Lung microvascular endothelial cell (primary cell): ENCODE measurements at regions not wholly inside any gene's neighbourhood (a gene's known extent, or its start where the extent isn't known, plus 50 kb on each side); places are given as distances from the start of the nearest gene placed in this dataset.
A peak's percentile ranks its signal among the peaks of the same experiment; 100 is the strongest.
"Not testable (repeated sequence)": the region's sequence is repeated elsewhere in the genome, so short reads cannot be mapped to it uniquely, and the experiment has no call there.

Source experiments
- DNase-seq, 2 donors: peaks; one replicate each; pipeline versions ENCODE4 v3.0.0 to v3.0.0-alpha.2; 2010; ENCODE audit warnings: low read depth in 2 of 2

DNA sequence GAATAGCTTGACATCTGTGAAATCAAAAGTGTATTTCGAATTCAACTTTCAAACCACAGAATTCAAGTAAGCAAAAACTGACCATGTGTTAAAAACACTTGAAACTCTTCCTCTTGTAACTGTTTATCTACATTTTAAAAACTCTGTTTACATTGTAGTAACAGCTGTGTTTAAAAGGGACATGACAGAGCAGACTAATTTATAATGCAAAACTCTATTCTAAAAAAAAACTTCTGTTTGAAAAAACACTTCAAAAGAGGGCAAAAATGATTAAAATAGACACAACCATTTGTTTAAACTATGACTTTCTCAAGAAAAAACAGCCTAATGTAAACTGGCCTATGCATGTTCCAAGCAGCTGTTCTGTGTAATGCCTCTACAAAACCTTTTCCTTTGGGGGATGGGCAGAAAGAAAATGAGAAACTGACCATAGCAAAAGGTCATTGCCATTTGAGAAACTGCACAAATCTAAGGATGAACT is 149.1 kb upstream of the HMGA2 start:
- peak in 1 of 2 donors; percentile 42 for DNase-seq

DNA sequence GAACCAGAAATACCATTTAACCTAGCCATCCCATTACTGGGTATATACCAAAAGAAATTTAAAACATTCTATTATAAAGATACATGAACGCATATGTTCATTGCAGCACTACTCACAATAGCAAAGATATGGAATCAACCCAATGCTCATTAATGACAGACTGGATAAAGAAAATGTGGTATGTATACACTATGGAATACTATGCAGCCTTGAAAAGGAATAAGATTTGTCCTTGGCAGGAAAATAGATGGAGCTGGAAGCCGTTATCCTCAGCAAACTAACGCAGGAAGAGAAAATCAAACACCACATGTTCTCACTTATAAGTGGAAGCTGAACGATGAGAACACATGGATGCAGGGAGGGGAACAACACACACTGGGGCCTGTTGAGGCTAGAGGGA is 146.1 kb upstream of the HMGA2 start:
- DNase-seq = not testable (repeated sequence)

DNA sequence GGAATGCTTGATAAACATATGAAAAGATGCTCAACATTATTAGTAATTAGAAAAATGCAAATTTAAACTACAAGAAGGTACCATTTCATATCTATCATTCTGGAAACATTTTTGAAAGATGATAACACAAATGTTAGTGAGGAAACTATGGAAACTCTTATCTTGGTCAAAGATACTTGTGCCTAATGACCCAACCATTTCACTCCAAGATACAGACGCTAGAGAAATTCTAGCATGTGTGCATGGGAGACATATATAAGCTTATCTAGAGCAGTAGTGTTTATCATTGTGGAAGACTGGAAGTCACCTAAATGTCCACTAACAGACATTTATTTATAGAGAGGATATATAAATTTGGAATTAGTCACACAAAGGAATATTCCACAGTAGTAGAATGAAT is 143.1 kb upstream of the HMGA2 start:
- DNase-seq = no peak

DNA sequence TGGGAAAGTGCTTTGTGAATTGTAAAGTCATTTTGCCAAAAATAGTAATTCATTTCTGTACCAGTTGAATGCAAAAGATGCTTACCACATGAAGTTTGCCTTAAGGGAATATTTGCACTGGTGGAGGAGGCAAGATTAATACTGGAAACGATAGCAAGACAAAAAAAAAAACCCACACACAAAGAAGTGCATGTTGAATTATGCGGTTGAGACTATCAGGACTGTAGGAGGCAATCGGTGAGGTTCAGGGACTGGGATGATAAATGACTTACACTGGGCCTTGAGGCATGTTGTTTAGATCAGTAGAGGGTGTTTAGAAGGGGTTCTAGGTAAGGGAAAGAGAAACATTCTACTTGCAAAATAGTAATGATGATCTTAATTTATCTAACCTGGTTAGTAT is 142.2 kb upstream of the HMGA2 start:
- DNase-seq = no peak

DNA sequence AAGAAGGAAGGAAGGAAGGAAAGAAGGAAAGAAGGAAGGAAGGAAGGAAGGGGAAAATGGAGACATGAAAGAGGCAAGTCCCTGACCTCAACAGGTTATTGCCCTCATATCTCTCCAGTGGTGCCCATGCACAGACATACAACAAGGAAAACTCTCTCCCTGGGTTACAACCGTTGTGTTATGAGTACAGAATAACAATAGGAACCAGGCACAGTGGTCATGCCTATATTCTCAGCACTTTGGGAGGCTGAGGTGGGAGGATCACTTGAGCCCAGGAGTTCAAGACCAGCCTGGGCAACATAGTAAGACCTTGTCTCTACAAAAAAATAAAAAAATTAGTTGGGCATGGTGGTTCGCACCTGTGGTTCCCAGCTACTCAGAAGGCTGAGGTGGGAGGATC is 139.4 kb upstream of the HMGA2 start:
- DNase-seq = no peak

DNA sequence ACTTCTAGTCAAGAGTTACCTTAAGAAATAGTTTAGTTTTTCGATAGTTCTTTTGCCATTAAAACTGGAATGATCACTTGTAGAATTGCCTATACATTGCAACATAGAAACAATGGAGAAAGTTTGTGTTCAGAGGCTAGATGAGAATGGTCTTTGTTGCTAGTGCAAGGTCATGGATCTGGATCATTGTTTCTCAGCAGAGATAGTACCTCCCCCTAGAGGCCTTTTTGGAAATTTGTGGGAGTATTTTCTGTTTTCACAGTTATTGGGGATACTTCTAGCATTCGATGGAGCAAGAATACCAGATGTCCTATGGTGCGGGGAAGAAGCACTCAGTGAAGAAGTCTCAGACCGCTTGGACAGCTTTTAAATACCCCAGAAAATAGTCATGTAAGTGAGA is 138.8 kb upstream of the HMGA2 start:
- DNase-seq = peak; percentile 59 to 71

DNA sequence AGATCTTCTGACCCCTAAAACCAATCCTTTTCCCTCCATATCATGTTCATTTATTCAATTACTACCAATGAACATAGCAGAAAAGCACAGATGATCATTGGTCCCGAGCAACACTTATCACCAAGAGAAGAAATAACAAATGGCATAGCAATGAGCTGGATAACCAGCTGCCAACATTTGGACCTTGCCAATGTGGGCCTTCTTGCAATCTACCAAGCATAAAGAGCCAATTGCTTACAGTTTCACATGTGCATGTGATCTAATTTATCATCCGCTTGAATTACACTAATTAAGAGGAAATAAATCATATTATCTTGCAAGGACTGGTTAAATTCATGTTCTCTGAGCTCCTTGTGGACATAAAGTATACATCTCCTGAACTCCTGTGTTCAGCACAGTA is 134.8 kb upstream of the HMGA2 start:
- DNase-seq = no peak

DNA sequence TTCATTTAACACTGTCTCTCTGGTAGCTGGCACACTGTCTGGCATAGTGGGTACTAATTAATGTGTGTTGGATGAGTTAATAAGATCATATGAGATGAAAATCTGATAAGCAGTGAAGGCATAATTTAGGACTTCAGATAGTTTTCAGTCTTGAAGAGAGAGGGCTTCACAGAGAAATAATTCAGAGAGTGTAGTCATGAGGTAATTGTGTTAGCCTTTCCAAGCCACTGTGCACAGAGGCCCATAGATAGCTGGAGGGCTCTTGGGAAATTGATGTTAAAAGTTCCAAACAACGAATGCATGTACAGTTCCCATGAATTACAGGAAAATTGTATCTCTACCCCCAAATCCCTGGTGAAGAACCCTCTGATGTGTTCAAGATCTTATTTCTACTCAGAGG is 133.8 kb upstream of the HMGA2 start:
- no peak for DNase-seq

DNA sequence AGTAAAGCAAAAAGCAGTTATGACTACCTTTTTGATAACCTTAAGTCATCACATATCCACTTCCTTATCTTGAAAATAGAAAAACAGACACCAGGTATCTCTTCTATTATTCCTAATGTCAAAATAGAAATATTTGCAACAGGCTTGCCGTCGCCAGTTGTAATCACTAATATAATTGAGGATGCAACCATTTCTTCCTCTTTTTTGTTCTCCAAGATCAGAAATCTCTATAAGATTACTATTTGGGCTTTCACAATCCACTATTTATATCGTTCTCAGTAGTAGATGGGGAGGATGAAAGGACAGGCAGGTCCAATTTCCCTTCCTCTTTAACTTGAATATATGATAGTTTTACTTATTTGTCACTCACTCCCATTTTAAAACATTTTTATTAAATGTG is 130.2 kb upstream of the HMGA2 start:
- DNase-seq = no peak

DNA sequence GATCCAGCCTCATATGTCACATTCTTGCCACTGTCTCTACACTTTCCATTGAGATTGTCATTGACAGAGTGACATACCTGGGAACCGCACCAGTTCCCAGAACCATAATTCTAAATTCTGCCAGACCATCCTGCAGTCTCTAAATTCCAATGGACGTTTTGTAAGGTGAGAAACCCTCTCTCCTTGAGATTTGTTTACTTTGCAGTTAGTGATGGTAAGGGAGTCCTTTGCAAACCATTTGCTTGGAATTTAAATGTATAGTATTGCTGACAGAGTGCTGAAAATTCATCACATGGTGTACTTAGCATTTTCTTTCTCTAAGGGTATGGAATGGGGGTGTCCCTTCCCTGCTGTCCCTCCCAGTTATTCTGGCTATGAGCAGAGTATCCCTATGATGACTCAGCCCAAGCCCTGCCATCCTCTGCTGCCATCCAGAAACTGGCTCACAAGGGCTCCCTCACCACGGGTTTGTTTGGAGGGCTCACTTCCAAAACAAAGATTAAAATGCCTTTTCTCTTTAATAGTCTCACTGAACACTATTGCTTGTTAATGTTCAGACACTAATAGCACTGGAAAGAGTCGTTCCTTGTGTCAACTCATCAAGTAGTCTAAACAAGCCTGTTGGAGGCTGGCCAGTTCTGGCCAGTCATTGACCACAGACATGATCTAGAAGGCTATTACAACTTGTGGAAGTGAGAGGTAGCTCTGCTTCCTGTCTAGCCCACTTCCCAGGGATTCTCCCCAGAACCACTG is 129.0 kb upstream of the HMGA2 start:
- DNase-seq = peak; percentile 63 to 100

DNA sequence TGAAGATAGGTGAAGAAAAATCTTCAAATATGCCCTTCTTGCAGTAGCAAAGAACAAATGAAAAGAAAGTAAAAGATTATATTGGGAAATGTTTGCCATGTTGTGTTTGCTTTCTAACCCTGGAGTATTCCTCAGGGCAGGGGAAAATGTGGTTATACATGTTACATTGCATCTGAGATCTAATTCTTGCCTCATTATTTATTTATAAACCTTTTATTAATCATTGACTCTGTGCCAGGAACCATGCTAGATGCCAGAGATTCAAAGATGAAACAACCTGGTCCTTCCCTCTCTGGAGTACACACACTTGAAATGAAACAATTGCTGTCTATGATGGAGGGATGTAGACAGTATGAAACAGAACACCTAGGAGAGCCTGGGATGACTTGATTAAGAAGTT is 128.1 kb upstream of the HMGA2 start:
- DNase-seq = peak in 1 of 2 donors; percentile 57

DNA sequence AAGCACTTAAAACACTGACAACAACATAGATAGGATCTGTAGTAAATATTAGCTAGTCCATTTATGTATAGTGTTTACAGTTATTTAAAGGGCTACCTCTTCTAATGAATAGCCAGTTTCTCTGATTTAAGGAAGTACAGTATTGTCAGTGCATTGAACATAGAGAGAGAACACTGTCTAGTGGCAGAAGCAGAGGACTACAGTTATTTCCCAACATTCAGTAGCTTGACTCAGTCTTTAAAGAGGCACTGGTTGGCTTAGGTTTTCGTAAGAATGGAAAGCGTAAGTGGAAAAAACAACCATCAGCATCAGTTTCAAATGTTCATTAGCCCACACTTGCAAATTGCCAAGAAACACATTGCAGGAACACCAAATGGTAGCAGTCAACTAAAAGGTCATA is 125.0 kb upstream of the HMGA2 start:
- peak; percentile 15 to 50 for DNase-seq

DNA sequence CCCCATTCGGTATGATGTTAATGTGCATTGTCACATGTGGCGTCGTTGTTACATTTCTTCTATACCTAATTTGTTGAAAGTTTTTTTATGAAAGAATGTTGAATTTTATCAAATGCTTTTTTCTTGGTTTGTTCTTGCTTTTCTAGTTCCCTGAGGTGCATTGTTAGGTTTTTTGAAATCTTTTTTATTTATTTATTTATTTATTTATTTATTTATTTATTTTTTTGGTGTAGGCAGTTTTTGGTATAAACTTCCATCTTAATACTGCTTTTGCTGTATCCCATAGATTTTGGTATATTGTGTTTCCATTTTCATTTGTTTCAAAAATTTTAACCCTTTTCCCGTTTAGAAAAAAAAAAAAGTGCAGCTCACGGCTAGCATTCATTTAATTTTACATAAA is 121.1 kb upstream of the HMGA2 start:
- DNase-seq = no peak

DNA sequence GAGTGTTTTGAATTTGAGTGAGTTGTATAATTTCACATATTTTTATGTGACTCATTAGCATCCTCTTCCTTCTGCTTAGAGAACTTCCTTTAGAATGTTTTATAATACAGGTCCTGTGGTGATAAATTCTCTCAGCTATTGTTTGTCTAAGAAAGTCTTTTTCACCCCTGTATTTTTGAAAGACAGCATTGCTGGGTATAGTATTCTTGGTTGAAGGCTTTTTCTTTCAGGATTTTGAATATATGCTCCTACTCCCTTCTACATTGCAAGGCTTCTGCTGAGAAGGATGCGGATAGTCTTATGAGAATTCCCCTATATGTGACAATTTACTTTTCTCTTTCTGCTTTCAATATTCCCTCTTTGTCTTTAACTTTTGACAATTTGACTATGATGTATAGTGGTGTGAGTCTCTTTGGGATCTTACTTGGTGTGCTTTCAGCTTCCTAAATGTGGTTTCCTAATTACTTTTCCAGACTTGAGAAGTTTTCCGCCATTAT is 118.9 kb upstream of the HMGA2 start:
- DNase-seq = no peak

DNA sequence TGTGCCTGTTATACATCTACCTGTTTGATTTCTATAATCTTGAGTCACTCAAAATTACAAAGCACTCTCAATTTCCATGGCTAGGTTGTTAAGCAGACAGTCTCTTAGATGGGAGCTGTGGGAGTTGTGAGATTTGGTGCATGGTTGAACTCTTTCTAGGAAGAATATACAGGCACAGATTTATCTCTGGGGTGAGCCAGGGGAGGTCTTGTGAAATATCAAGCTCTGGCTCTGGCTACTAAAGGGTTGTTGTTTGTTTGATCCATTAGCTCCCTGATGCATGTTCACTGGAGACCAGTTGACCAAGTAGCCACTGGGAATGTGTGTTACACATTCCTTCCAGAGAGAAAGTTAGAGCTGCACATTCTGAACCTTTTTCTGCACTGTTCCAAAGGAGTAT is 117.2 kb upstream of the HMGA2 start:
- no peak for DNase-seq

DNA sequence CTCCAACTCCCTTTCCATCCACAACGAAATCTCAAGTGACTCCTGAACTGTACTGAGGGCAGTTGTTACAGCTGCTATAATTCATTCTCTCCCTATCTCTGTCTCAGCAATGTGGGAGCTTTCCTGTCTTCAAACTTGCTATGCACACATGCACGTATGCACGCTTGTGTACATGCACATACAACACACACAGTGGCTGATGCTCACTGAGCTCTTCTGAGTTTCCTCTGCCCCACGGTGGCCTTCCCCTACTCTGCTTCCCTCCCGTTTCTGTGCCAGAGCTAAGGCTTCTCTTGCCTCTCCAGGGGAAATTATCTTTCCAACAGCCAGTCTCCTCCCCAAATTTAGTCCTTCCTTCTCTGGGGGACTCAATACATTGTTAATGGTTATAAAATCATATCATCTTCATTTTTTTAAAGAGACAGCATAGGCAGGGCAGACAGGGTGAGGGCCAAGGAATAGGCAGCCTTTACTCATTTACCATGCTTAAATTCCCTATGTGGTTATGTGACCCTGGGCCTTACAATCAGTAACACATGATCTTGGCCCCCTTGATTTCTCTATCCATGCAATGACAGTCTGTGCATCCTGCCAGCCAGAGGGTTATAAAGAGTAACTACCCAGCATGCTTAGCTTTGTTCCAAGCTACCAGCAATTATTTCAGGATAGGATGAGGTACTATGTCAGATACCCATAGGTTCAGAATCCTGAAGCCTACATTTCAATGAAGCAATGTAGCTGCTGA is 111.9 kb upstream of the HMGA2 start:
- no peak for DNase-seq

DNA sequence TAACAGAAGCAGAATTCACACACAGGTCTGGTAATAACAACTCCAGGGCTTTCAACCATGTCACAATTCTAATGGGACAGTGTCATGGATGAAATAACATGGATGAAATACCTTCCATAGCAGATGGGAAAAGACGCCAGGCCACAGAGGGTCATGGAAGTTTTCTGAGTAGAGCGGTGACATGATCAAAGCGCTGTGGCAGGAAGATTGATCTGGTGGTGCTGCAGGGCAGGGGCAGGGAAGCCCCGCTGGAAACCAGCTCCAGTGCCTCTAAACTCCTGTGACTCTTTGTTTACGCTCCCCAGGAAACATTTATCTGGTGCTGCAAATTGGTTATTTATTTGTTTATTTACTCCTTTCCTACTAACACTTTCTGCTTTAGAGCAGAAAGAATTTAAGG is 108.3 kb upstream of the HMGA2 start:
- DNase-seq = no peak

DNA sequence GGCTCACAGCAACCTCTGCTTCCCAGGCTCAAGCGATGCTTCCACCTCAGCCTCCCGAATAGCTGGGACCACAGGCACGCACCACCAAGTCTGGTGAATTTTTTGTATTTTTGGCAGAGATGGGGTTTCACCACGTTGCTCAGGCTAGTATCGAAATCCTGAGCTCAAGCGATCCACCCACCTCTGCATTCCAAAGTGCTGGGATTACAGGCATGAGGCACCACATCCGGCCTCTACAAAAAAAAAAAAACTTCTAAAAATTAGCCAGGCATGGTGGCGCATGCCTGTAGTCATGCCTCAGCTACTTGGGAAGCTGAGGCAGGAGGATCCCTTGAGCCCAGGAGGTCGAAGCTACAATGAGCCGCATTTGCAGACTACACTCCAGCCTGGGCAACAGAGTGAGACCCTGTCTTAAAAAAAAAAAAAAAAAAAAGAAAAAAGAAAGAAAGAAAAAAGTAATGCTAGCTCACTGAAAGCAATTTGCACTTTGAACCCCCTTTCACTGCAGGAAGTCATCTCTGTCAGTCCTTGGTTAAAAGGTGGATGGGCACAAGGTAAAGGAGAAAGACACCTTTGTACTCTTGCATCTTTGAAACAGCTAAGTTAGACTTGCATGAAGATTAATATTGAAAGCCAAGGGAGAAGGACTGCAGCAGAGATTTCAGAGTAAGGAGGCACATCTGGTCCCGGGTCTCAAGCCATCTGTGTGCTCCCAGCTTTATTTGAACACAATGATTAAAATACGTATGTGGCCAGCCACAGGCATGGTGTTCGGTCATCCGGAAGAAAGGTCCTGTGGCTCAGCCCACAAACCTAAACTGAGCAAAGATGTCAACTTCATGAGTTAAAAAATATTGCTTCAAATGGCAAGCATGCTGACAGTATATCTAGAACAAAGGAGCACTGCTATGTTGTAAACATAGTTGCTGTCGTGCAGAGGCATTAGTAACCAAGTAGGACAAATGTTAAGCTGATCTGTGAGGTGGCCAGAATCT is 103.8 kb upstream of the HMGA2 start:
- no peak for DNase-seq

DNA sequence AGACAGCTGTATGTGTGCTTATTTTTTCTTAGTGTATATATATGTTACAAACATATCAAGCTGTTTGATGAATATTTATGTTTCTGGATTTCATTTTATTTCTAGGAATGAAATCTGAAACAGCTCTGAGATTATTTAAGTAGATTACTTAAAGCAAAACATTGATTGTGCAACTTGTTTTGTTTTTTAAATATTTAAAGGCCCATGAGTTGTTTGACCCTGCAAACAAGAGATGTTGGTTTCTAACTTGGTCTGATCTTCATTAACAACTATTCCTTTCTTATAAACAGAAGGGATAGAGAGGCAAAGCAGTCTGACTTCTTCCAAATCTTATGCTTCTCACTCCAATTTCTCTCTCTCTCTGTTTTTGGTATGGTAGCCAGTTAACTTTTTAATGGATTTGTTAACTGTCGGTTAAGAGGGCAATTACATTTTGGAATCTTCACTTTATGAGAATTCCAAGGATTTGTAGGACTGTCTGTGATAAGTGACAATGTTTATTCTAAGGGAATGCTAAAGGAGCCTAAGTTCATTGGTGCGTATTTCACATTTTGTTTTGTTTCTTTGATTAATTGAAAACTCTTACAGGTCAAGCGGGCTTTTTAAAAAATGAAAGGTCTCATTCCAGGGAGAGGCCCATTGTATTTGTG is 102.6 kb upstream of the HMGA2 start:
- no peak for DNase-seq

DNA sequence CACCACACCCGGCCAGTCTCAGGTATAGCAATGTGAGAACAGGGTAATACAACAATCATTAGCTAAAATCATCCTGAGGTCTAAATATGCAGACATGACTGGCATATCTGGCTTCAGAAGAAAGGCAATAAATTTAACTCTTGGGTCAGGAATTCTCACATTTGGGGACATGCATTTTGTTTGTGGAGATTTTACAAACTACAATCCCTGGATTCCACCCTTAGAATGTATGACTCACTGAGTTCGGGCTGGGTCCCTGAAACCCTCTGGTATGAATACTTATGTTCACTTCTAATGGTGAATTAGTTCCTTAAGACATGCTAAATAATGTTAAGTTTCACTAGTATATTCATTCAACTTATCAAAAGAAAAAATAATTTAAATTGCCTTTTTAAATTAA is 98.9 kb upstream of the HMGA2 start:
- DNase-seq = no peak

DNA sequence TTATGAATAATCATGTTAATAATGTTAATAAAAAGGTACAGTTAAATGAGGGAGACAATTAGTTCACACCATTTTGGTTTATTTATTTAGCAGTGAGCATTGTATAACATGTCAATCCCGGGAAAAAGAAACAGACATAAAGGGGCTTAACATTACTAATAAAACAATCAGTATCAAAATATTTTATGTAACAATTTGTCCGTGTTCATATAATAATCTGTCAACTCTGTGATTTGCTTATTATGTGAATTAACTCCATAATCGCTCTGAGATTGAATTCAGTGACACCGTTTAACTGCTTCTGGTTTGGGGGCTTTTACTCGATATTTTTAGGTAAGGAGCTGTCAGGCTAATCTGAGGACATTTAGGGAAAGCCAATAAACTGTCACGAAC is 95.8 kb upstream of the HMGA2 start:
- DNase-seq = peak in 1 of 2 donors; percentile 8
